Progenitor cell of endocrine pancreas (in vitro differentiated cells): ENCODE measurements at regions not wholly inside any gene's neighbourhood (a gene's known extent, or its start where the extent isn't known, plus 50 kb on each side); places are given as distances from the start of the nearest gene placed in this dataset.

Experiments used
- DNase-seq: peaks from one replicate; pipeline ENCODE4 v3.0.0; 2021; ENCODE audit warnings: low spot score; ENCODE audit not compliant: unreplicated experiment
- H3K27ac Mint-ChIP-seq: 2 replicates; pipeline ENCODE4 v1.8.0; 2021; ENCODE audit warnings: mild to moderate bottlenecking, moderate library complexity, mixed read lengths
- H3K27me3 Mint-ChIP-seq: 2 replicates; pipeline ENCODE4 v1.8.0; 2021; ENCODE audit warnings: mixed read lengths
- H3K36me3 Mint-ChIP-seq: 2 replicates; pipeline ENCODE4 v1.8.0; 2022; ENCODE audit warnings: mixed read lengths; ENCODE audit not compliant: insufficient read depth
- H3K4me1 Mint-ChIP-seq: 2 replicates; pipeline ENCODE4 v1.8.0; 2021; ENCODE audit warnings: low read depth, mixed read lengths
- H3K4me3 Mint-ChIP-seq: 2 replicates; pipeline ENCODE4 v1.8.0; 2021; ENCODE audit warnings: low read depth, mild to moderate bottlenecking, moderate library complexity, mixed read lengths
- H3K9me3 Mint-ChIP-seq: 2 replicates; pipeline ENCODE4 v1.8.0; 2021; ENCODE audit warnings: low read depth, mixed read lengths
- CTCF ChIP-seq: fragments of 200-600 bp; sonication (generic); IDR thresholded peaks from one replicate; pipeline ENCODE4 v1.5.0; 2021; ENCODE audit warnings: antibody characterized with exemption, mild to moderate bottlenecking; ENCODE audit not compliant: unreplicated experiment

DNA sequence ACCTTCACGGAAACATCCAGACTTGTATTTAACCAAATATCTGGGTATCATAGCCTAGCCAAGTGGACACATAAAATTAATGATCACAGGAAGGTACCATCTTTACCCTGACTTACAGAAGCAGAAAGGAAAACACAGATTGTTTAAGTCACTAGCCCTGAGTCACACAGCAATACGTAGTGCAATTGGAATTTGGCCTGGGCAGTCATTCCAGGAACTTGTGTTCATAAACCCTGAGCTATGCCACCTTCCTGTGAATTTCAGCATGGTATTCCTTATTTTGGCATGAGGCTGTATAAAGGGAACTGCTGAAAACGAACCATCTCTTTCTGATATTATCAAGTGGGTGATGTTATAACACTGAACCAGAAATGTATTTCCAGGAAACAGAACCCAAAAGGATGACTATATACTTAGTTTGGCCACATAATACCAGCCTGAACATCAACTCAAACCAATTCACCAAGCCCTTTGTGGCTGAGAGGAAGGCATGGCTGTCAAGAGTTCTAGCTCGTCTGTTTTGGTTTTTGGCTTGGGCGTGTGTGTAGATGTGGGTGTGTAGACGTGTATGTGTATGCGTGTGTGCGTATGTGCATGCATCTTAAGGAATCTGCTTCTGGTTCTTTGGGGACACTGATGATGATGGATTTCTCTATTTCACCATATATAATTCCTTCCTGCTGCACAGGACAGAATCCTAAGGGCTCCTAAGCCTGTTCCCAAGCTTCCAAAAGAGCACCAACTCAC lies 533.4 kb upstream of the ID2 start:
- no peaks in the 10 kb centered on the region for H3K9me3 Mint-ChIP-seq
- no peak overlapping the region for H3K4me3 Mint-ChIP-seq
- peaks cover 4% of the 10 kb centered on the region for H3K4me1 Mint-ChIP-seq
- H3K27ac Mint-ChIP-seq = no peak overlapping the region
- no peaks in the 10 kb centered on the region for H3K36me3 Mint-ChIP-seq
- peaks cover 14% of the 10 kb centered on the region for H3K27me3 Mint-ChIP-seq
- DNase-seq = no peak
- no peak for TF ChIP-seq CTCF

DNA sequence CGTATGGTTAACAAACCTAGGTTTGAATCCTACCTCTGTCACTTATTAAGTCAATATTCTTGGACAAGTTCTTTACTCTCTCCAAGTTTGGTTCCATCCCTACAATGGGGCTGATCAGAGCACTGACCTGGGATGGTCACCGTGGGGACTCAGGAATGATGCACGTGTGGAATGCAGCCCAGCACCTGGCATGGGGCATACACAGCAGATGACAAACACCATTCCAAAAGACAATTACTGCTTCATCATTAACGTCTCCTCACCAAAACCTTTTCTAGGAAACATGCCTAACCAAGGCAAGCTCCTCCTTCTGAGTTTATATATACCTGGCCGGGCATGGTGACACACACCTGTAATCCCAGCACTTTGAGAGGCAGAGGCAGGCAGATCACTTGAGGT lies 532.9 kb upstream of the ID2 start:
- Mint-ChIP-seq H3K9me3 (no peaks in the 10 kb centered on the region), H3K27me3 (peaks cover 14% of the 10 kb centered on the region), H3K4me3 (no peak overlapping the region), H3K4me1 (peaks cover 4% of the 10 kb centered on the region), H3K36me3 (no peaks in the 10 kb centered on the region), H3K27ac (no peak overlapping the region)
- DNase-seq = no peak
- TF ChIP-seq CTCF = no peak

- Mint-ChIP-seq H3K36me3 (no peaks in the 10 kb centered on the region), H3K9me3 (no peaks in the 10 kb centered on the region), H3K27me3 (peaks cover 11% of the 10 kb centered on the region), H3K4me3 (no peak overlapping the region), H3K4me1 (peaks cover 4% of the 10 kb centered on the region), H3K27ac (no peak overlapping the region)
- TF ChIP-seq CTCF = no peak
- no peak for DNase-seq
These were observed 531.8 kb upstream of the ID2 start for GRCh38 chr2:8149985-8150539.

GRCh38 chr2:8151888-8152287 lies 530.0 kb upstream of the ID2 start:
- no peak for TF ChIP-seq CTCF
- Mint-ChIP-seq H3K36me3 (no peaks in the 10 kb centered on the region), H3K9me3 (no peaks in the 10 kb centered on the region), H3K4me1 (peaks cover 2% of the 10 kb centered on the region), H3K4me3 (no peak overlapping the region), H3K27ac (no peak overlapping the region), H3K27me3 (peaks cover 11% of the 10 kb centered on the region)
- DNase-seq = no peak

DNA sequence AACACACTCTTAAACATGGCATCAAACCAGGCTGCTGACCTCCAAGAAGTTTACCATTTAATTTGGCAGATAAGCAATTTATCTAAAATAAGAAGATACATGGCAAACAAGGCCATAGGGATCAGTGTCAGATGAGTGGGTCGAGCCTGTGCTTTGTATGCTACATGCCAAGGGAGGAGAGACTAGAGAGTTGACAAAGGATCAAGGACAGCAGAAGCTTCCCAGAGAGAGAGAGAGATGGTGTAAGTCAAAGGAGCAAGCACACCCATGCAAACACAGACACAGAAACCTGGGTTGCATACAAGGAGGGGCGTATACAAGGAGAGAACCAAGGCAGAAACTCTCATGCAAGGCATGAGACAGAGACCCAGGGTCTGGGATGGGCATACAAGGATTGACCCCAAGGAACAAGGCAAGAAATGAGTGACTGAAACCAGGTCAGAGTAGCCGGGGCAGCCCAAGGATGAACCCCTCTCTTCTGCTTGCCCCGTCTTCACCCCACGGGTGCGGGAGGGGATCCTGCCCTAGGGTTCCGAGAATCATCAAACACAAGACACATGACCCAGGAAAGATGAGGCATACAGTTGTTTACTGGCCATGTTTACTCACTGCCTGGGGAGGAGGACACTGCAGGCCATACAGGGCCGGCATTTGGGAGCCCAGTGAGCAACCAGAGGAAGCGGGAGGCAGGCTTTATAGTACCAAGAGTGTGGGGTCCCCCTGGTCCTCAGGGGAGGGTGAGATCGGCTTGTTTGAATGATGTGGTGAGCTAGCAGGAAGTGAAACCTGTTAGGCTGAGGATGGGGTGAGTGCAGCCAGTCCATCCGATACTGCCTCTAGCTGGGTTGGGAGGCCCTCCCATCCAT lies 529.2 kb upstream of the ID2 start:
- no peak overlapping the region for H3K4me3 Mint-ChIP-seq
- peaks cover 11% of the 10 kb centered on the region for H3K27me3 Mint-ChIP-seq
- H3K36me3 Mint-ChIP-seq = no peaks in the 10 kb centered on the region
- DNase-seq = no peak
- H3K9me3 Mint-ChIP-seq = no peaks in the 10 kb centered on the region
- H3K4me1 Mint-ChIP-seq = peaks cover 2% of the 10 kb centered on the region
- no peak for TF ChIP-seq CTCF
- peak overlapping the region; percentile 62 for H3K27ac Mint-ChIP-seq
